Tibial nerve (tissue), 3 donors: ENCODE measurements at regions not wholly inside any gene's neighbourhood (a gene's known extent, or its start where the extent isn't known, plus 50 kb on each side); places are given as distances from the start of the nearest gene placed in this dataset.

Experiments
- CTCF ChIP-seq, 5 experiments: fragments of 200-600 bp in 3 of 5; fragments of 450-650 bp in 2 of 5; sonication (generic) in 3 of 5; IDR thresholded peaks; one replicate each; pipeline ENCODE4 v1.5.1; 2016 to 2019; ENCODE audit warnings: antibody characterized with exemption in 5 of 5, mild to moderate bottlenecking in 3 of 5, moderate library complexity in 2 of 5
- POLR2A ChIP-seq, 2 donors: fragments of 450-650 bp; IDR thresholded peaks; one replicate each; pipeline ENCODE4 v1.6.1; 2017; ENCODE audit warnings: antibody characterized with exemption in 2 of 2, mild to moderate bottlenecking in 2 of 2, moderate library complexity in 2 of 2

- no peak for TF ChIP-seq CTCF (IDR thresholded peaks at IDR 0.05)
- TF ChIP-seq POLR2A (IDR thresholded peaks at IDR 0.05) = no peak
These were observed 95.9 kb upstream of the ACKR3 start for GRCh38 chr2:236473691-236474090.
